K562 (cell line): ENCODE measurements at regions not wholly inside any gene's neighbourhood (a gene's known extent, or its start where the extent isn't known, plus 50 kb on each side); places are given as distances from the start of the nearest gene placed in this dataset.

Experiments
- BACH1 ChIP-seq: fragments of 200-800 bp; sonication (Bioruptor generic); IDR thresholded peaks from 2 replicates; pipeline ENCODE4 v1.6.1; 2016; ENCODE audit warnings: missing genetic modification characterization, missing compliant biosample characterization
- BRD9 ChIP-seq: fragments of 450-650 bp; IDR thresholded peaks from 2 replicates; pipeline ENCODE4 v1.6.1; 2018; ENCODE audit warnings: low read depth; ENCODE audit not compliant: partially characterized antibody
- BRF2 ChIP-seq: IDR thresholded peaks from 3 replicates; pipeline ENCODE4 v1.6.1; 2011; ENCODE audit warnings: borderline replicate concordance, mild to moderate bottlenecking; ENCODE audit not compliant: insufficient read length, insufficient read depth
- CEBPZ ChIP-seq: fragments of 150-350 bp; IDR thresholded peaks from 2 replicates; pipeline ENCODE4 v1.6.1; 2014; ENCODE audit warnings: low read depth, mild to moderate bottlenecking, low read length, borderline replicate concordance
- CREB1 ChIP-seq, 2 experiments: sonication (generic) in 1 of 2; formaldehyde crosslinking in 1 of 2; IDR thresholded peaks; 2 replicates each; pipeline versions ENCODE4 v1.6.1 to v1.8.0; 2012 to 2022; ENCODE audit warnings: inconsistent platforms in 1 of 2, mild to moderate bottlenecking in 1 of 2, missing genetic modification reagents in 1 of 2, moderate library complexity in 1 of 2
- E2F8 ChIP-seq: fragments of 450-650 bp; IDR thresholded peaks from 2 replicates; pipeline ENCODE4 v1.7.1; 2018; ENCODE audit warnings: mild to moderate bottlenecking, low read depth; ENCODE audit not compliant: partially characterized antibody
- FOXP1 ChIP-seq: sonication (generic); formaldehyde crosslinking; IDR thresholded peaks from 2 replicates; pipeline ENCODE4 v1.8.0; 2022; ENCODE audit warnings: mild to moderate bottlenecking, missing genetic modification reagents
- GABPA ChIP-seq: fragments of 200-800 bp; sonication (Bioruptor generic); conservative IDR thresholded peaks from 2 replicates; pipeline ENCODE4 v1.6.1; 2016; ENCODE audit warnings: low read depth, missing genetic modification characterization, missing compliant biosample characterization
- HES1 ChIP-seq: fragments of 450-650 bp; IDR thresholded peaks from 2 replicates; pipeline ENCODE4 v1.6.1; 2016; ENCODE audit warnings: low read depth, mild to moderate bottlenecking, moderate library complexity
- KHSRP ChIP-seq: fragments of 450-650 bp; IDR thresholded peaks from 2 replicates; pipeline ENCODE4 v1.6.1; 2017
- KLF13 ChIP-seq: fragments of 450-650 bp; IDR thresholded peaks from 2 replicates; pipeline ENCODE4 v1.6.1; 2016; ENCODE audit warnings: missing genetic modification characterization, low read depth, mild to moderate bottlenecking, missing compliant biosample characterization, moderate library complexity, borderline replicate concordance
- MEF2A ChIP-seq: IDR thresholded peaks from 2 replicates; pipeline ENCODE4 v1.6.1; 2011; ENCODE audit warnings: low read depth, mild to moderate bottlenecking, low read length, moderate library complexity; ENCODE audit not compliant: control insufficient read depth
- MYC ChIP-seq, 2 experiments: fragments of 250-450 bp in 1 of 2; sonication (Bioruptor Pico) in 1 of 2; IDR thresholded peaks; 2 replicates each; pipeline versions ENCODE4 v1.5.1 to v1.6.1; 2012 to 2021; ENCODE audit warnings: low read depth in 2 of 2, borderline replicate concordance in 1 of 2, improper control_type of control experiment in 1 of 2, low read length in 1 of 2, mild to moderate bottlenecking in 1 of 2, moderate library complexity in 1 of 2
- NFXL1 ChIP-seq: fragments of 450-650 bp; formaldehyde crosslinking; IDR thresholded peaks from 2 replicates; pipeline ENCODE4 v1.4.0; 2021; ENCODE audit warnings: mild to moderate bottlenecking
- PPARD ChIP-seq: fragments of 250-450 bp; sonication (Bioruptor Pico); IDR thresholded peaks from 2 replicates; pipeline ENCODE4 v1.8.0; 2022; ENCODE audit warnings: inconsistent platforms, mild to moderate bottlenecking, moderate library complexity
- RBM14 ChIP-seq: fragments of 200-400 bp; formaldehyde crosslinking; IDR thresholded peaks from 2 replicates; pipeline ENCODE4 v1.6.1; 2018; ENCODE audit warnings: low read depth, mild to moderate bottlenecking, low read length, moderate library complexity, borderline replicate concordance; ENCODE audit not compliant: insufficient read depth
- TCFL5 ChIP-seq: fragments of 250-450 bp; sonication (Bioruptor Pico); conservative IDR thresholded peaks from 2 replicates; pipeline ENCODE4 v1.6.1; 2021; ENCODE audit warnings: mild to moderate bottlenecking, moderate library complexity, matching md5 sums

GRCh38 chr16:85381738-85382592 is 231.2 kb upstream of the GSE1 start (continued):
- no peak for TF ChIP-seq CEBPZ
- TF ChIP-seq PPARD (CRISPR knock-in tag) = no peak
- TF ChIP-seq KLF13 = peak; percentile 49; the same call in 1 of the 2 replicates
- TF ChIP-seq FOXP1 (CRISPR knock-in tag) = no peak
- no peak for TF ChIP-seq TCFL5 (CRISPR knock-in tag)
- TF ChIP-seq HES1 = peak; percentile 100
- peak; percentile 63 for TF ChIP-seq MEF2A
- peak; percentile 51 for TF ChIP-seq GABPA
- peak; percentile 91 for TF ChIP-seq MYC (IDR thresholded peaks at IDR 0.05; ENCODE audit: low read depth, low read length)
- TF ChIP-seq MYC (CRISPR knock-in tag; IDR thresholded peaks at IDR 0.05; ENCODE audit: borderline replicate concordance, low read depth) = 0 out of 2 replicates have a peak, but pooled peaks have one; percentile 19
- 0 out of 2 replicates have a peak, but pooled peaks have one; percentile 34 for TF ChIP-seq BACH1 (tag)
- no peak for TF ChIP-seq NFXL1 (CRISPR knock-in tag)
- TF ChIP-seq BRF2 = no peak
- TF ChIP-seq CREB1 (IDR thresholded peaks at IDR 0.05) = peak; percentile 83
- TF ChIP-seq CREB1 (CRISPR knock-in tag; IDR thresholded peaks at IDR 0.05) = peak; percentile 71; the same call in 1 of the 2 replicates
- peak; percentile 42 for TF ChIP-seq BRD9
- TF ChIP-seq RBM14 = no peak
- TF ChIP-seq E2F8 = peak; percentile 97
- TF ChIP-seq KHSRP = peak; percentile 75
